Stimulated activated CD4-positive, alpha-beta T cell treated with anti-CD3 and anti-CD28 coated beads, Interleukin-4, amount 100 ng/mL, for 1 hour (primary cell): ENCODE measurements at regions not wholly inside any gene's neighbourhood (a gene's known extent, or its start where the extent isn't known, plus 50 kb on each side); places are given as distances from the start of the nearest gene placed in this dataset.

Experiments
- DNase-seq: peaks from one replicate; pipeline ENCODE4 v3.0.0-alpha.2; 2020

DNA sequence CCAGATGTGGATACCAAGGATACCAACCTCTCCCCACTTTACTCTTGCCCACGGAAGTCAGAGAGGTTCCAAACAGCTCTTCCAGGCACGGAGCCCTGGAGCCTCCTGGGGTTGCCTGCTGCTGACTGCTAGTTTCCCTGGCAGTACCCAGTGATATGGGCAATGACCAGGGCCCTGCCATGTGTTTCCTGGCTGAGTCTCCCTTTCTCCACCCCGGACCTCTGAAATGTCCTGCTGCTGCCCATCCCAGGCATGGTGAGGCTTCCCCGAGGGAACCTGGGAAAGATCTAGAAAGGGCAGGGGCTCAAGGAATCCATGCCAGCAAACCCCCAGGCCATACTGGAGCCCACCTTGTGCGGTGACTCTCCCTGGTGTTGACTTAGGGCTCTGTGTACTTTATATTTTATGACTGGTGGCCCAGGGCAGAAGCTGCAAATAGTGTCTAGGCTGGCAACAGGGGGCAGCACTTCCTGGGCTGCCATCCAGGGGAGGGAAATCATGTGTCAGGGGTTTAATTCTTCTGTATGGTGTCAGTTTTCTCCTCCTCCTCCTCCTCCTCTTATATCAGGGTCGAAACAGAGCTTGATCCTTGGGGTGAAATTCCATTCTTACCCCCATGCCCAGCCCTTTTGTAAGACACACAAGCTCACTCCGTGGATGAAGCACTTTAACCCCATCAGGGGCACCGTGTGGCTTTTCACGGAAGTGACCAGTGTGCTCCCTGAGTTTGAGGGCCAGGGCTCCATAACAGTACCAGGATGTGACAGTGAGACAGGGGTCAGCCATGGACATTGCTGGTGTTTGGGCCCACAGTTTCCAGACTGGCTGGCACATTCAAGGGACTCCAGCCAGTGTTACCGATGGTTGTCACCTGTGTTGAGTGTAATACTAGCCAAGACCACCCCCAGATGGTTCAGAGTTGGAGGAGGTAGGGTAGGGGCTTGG is 62.4 kb upstream of the GDF10 start:
- no peak for DNase-seq

DNA sequence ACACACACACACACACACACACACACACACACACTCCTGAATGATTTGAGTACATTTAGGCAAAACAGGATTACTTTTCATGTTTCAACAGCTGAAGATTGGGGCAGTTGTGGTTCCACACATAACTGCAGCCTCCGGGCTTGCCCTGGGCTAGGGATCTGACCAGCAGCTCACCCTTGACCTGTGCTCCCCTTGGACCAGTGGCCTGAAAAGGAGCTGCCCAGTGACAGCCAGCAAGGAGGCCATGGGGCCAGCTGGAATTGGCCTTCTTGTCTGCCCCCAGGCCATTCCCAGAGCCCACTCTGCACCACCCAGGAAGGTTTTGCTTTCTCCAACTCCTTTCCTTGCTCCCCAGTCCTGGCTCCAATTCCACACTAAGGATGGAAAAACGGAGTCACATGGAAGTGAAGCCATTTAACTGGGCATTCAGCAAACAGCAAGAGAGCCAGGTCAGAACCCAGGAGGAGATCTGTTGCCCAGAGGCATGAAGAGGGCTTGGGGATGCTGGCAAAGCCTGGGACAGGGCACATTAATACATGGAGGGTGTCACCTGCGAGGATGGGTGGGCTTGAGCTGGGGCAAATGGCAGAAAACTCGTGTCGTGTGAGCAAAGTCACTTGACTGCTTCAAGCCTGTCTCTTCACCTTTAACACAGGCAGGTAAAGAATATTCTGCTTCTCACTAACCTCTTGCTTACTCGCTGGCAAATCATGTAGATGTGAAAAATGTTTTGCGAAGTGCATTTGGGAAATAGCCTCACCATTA is 61.5 kb upstream of the GDF10 start:
- no peak for DNase-seq

DNA sequence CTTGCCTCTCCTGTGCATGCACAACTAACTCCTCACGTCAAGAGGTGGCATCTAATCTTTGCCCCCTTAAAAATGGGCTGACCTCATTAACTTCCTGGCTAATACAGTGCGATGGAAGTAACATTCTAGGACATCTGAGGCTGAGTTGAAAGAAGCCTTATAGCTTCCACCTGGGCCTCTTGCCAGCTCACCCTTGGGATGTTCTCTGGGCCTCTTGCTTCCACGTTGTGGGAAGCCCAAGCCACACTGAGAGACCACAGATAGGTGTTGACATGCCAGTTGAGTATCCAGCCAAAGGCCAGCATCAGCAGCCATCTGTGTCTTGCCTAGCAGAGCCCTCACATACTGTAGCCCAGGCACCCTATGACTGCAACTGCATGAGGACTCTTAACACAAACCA is 60.8 kb upstream of the GDF10 start:
- DNase-seq, result no peak

DNA sequence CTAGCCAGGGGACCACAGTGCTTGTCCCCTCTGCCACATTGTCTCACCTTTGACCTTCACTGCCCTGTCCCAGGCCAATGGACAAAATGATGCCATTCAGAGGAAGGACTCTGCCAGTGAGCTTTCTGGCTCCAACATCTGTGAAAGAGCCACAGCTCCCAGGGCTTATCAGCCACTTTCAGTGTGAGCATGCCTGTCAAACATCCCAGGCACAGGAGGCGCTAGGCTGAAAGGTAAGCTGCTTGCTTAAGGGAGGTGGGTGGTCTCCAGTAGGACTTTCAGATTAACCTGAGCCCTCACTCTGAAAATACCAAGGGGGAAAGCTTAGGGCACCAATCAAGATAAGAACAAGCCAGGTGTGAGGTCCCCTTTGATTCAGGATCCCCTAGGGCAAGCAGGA is 59.8 kb upstream of the GDF10 start:
- no peak for DNase-seq

DNA sequence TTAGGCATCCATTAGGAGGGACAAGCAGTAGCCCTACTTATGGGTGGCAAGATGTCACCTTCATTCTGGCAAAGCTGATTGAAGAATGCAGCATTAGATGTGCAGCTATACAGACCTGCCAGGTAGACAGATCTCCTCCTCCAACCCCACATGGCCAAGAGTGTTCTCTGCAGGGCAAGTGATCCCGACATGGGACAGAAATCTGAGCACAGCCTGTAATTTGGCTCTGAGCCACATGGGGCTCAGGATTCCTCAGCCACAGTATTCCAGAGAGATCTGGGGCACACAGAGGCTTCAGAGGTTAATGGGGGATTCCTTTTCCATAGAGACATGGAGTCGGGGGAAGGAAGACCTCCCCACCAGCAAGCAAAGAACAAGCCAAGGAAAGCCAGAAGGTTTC is 58.7 kb upstream of the GDF10 start:
- DNase-seq, result no peak

DNA sequence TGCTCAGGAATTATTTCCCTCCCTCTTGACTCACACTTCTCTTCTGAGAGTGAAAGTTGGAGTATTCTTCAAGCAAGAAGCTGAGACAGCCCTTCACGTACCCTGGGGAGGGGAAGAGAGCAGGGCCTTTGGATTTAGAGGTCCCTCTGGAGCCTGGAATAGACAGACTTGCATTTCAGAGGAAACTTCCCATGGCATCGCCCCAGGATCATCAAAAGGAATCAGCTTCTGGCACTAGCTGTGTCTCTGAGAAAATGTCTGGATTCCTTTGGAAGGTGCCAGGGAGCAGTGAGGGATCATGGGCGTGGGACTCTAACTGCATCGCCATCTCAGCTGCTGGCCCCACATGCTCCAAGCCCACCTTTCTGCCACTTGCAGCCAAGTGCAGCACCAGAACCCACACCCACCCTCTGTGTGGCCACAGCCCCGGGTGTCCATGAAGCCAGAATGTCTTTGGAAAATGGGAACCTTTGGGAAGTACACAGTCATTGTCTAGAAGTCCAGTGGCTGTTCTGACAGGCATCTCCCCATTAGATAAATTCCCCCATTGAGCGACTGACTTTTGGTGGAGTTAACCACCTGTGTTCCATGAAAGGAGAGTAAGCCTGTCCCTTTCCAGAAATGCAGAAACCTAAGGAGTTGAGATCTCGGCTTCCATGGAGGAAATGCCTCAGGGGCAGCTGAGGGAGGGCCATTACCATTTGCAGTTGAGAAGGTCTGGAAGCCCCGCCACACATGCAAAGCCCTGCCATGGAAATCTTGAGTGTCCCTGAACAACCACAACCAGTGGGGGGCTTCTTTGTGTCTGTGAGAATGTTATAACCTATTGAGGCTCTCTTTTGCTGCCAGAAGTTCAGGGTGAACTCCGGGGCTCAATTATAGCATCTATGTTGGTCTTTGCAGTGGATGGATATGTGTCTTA is 57.8 kb upstream of the GDF10 start:
- no peak for DNase-seq

DNA sequence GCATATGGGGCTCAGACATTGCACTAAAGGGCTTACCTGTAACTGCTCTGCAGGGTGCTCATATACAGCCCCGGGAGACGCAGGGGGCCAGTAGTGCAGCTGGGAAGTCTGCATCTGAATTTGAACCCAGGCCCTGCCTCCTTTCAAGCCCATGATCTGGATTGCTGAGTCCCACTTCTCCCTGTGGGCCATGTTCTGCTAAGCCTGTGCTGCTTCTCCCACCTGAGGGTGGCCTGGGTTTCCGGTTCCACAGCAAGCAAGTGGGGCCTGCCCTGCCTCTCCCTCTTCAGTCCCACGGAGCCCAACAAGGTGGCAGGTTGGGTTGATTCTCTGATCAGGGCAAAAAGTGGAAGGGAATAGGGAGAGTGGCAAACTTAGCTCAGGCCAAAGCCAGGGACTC is 56.6 kb upstream of the GDF10 start:
- no peak for DNase-seq

DNA sequence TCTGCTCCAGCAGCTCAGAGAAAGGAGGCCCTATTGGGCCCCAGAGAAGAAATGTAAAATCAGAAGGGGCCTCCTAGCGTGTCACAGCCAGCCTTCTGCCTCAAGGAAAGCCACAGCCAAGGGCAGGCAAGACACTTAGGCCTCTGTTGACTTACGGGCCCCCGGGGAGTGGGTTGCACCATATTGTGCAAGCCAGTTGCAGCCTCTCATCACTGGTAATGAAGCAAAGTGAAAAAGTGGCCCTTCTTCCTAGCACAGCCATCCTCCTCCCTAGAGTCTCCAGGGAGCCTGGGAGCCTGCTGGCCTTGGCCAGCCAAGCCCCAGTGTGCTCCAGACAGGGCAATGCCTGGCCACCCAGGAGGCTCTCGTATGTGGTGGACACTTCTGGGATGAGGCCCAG is 56.2 kb upstream of the GDF10 start:
- no peak for DNase-seq

DNA sequence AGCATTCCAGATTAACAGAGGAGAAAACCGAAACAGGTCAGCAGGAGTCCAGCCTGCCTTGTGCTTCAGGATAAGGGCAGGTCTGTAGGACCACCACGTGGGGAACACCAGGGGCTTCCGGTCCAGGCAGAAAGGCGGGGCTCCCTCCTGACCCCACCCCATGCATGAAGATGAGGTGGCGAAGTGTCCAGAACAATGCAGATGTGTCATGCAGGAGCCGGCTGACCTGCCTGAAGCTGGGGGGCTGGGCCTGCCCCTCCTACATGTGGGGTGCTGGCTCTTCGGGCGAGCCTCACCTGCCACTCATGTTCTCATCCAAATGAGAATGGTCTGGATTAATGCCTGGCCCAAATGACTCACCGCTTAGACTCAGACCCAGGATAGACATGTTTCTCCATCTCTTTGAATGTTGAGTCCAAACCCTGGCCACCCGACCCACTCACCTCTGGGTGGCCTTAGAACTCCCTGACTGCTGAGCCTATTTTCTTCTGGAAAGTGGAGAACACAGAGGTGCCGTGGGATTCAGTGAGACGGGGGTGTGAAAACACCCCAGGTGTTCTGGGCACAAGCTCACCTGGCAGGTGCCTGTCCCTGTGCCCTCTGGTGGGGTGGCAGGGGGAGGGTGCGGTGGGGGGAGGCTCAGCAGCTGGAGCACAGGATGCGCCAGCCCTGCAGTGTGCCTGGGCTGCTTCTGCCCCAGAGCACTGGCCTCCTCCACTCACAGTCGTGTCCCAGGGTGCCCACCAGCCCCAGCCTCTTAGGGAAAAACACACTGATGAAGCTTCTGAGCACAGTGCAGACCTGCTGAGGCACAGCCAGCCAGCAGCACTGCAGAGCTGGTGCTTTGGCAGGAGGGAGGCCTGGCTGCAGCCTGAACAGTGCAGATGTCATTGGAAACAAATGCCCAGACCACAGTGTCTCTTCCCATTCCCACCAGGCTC is 55.2 kb upstream of the GDF10 start:
- DNase-seq, result no peak

DNA sequence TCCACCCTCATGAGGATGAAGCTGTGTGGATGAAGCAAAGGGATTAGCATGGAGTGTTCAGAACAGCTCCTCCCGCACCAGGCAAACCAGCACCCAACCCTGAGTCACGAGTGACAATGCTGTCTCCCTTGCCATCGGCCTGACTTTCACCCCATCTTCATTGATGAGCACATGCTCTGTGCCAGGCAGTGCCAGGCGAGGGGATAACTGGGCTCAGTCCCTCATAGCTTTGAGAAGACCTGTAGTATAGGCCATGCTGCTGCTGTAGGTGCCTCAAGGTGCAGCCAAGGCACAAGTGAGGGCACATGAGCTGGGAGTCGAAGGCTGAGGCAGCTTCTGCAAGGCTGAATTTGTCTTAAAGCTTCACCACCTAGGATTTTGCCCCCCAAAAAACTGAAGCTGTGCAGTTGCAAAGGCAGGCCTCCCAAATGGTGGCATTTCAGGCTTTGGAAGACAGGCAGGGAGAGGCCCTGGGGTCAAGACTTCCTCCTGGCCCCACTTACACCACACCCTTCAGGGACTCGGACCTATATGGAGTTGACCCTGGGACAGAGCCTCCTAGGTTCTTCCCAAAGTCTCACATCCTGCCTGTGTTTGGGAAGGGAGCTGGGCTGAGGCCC is 54.2 kb upstream of the GDF10 start:
- no peak for DNase-seq

DNA sequence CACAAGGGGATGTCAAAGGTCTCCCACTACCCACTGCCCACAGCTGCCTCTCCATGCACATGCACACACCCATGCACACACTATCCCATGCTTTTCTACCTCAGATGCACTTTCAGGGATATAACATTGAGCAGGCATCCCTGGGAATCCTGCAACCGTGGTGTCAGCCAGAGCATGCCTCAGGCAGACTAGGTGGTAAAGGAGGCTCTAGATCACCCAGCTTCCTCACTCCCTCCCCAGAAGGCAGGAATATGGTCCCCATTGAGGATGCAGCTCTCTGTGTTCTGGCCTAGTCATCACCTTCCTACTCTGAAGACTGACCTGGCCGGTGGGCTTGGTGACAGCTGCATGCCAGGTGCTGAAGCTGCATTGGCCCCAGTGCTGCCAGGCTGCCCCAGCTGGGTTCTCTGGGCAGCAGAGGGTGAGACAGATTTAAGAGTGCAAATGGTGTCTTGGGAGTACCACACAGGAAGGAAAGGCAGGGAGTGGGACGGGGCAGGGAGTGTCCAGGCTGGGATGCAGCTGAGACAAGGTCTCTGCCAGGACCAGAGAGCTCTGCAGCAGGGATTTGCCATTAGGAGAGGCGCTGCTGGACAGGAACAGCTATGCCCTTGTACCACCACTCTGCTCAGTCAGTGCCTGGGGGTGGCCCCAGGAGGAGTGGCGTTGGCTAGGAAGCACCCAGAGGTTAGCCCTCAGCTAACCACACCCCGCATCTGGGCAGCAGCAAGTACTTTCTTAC is 53.4 kb upstream of the GDF10 start:
- DNase-seq, result no peak

DNA sequence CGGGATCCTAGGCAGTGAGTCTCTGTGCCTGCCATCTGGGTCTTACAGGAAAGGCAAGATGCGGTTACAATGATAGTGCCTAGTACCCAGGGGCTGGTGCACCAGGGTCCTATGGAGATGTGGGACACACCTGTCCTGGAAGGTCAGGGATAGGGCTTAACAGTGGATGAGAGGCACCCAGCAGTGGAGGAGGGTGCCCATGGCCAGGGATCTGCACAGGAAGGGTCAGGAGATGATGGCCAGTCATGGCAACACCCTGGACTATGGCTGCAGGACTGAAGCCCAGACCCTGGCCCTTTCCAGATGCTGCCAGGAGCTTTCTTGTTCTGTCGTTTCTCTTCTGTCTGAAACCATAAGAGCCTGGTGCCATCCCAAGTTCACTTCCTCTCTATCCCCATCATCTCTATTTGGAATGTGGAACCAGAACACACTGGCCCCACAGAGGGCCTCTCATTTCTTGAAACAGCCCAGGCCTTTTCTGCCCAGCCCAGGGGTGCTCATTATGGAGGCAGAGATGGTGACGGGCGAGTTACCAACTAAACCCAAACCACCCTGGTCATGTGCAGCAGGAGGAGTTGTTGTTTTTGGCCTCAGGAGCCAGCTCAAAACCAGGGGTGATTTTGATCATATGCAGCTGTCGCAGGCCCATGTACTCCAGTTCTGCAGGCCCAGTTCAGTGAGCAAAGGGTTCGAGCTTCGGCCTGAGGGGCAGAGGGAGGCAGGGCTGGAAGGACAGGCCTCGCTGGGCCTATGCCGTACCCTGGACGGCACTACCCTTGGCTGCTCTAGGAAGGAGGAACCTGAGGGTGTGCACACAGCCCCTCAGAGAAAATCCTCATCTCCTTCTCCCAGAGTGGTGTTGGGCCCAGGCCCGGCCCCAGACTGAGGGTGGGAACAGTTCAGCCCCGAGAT is 52.6 kb upstream of the GDF10 start:
- DNase-seq, result no peak

DNA sequence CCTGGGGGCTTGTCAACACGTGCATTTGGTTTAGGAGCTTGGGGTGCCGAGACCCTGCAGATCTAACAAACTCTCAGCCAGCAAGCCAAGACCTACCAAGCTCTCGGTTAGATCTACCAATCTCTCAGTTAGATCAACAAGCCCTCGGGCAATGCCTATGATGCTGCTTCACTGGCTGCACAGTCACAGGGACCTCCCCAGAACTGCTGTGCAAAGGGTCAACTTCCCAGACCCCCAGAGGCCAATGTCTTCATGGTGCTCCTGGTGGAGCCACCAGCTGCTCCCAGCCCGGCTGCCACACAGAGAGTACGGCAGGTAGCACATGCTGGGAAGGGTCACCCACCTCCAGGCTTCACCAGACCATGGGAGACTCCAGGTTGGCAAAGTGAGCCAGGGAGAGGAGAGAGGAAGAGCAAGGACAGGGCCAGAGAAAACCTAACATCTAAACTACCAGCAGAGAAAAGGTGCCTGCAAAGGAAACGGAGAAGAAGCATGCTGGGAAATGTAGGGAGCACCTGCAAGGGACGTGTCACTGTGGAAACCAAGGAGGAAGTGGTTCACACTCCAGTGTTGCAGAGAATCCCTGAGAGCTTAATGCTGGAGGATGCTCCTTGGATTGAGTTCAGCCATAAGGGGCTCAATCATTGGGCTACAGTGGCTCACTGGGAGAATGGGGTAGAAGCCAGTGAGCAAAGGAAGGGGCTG is 51.5 kb upstream of the GDF10 start:
- no peak for DNase-seq

DNA sequence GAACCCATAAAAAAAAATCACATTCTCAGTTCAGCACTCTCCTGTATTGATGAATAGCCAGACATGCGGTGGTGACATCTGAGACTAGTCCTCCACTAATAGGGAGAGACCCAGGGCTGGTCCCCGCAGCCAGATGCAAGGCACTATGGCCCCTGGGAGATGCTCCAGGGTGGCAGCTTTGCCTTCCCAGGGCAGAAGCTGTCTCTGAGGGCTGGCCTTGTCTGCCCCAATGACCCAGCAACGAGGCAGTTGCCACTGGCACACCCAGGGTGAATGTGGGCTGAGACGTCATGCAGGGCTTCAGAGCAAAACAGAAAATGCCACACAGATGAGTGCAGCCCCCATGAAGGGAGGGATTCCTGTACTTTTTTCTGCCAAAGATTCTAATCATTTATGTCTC is 50.1 kb upstream of the GDF10 start:
- DNase-seq, result no peak
